Uterus (tissue), 2 donors: ENCODE measurements at regions not wholly inside any gene's neighbourhood (a gene's known extent, or its start where the extent isn't known, plus 50 kb on each side); places are given as distances from the start of the nearest gene placed in this dataset.

Experiments used
- POLR2A ChIP-seq, 2 donors: fragments of 450-650 bp; IDR thresholded peaks; one replicate each; pipeline ENCODE4 v1.6.1; 2016; ENCODE audit warnings: antibody characterized with exemption in 2 of 2, mild to moderate bottlenecking in 1 of 2, moderate library complexity in 1 of 2
- TF ChIP-seq, protein P1 (sequence below), 4 experiments: fragments of 200-600 bp in 2 of 4; fragments of 450-650 bp in 2 of 4; sonication (generic) in 2 of 4; IDR thresholded peaks; one replicate each; pipeline ENCODE4 v1.5.1; 2016 to 2019; ENCODE audit warnings: antibody characterized with exemption in 4 of 4, mild to moderate bottlenecking in 2 of 4, moderate library complexity in 1 of 4

GRCh38 chr3:150308481-150309256 is 99.4 kb upstream of the TSC22D2 start:
- TF ChIP-seq, protein P1, sequence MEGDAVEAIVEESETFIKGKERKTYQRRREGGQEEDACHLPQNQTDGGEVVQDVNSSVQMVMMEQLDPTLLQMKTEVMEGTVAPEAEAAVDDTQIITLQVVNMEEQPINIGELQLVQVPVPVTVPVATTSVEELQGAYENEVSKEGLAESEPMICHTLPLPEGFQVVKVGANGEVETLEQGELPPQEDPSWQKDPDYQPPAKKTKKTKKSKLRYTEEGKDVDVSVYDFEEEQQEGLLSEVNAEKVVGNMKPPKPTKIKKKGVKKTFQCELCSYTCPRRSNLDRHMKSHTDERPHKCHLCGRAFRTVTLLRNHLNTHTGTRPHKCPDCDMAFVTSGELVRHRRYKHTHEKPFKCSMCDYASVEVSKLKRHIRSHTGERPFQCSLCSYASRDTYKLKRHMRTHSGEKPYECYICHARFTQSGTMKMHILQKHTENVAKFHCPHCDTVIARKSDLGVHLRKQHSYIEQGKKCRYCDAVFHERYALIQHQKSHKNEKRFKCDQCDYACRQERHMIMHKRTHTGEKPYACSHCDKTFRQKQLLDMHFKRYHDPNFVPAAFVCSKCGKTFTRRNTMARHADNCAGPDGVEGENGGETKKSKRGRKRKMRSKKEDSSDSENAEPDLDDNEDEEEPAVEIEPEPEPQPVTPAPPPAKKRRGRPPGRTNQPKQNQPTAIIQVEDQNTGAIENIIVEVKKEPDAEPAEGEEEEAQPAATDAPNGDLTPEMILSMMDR (IDR thresholded peaks at IDR 0.05) = no peak
- no peak for TF ChIP-seq POLR2A (IDR thresholded peaks at IDR 0.05)
